Type B pancreatic cell (in vitro differentiated cells): ENCODE measurements at regions not wholly inside any gene's neighbourhood (a gene's known extent, or its start where the extent isn't known, plus 50 kb on each side); places are given as distances from the start of the nearest gene placed in this dataset.

ENCODE experiments used
- DNase-seq: peaks from one replicate; pipeline ENCODE4 v3.0.0; 2021; ENCODE audit warnings: mixed read lengths; ENCODE audit not compliant: unreplicated experiment; ENCODE audit errors: extremely low spot score
- H3K27ac Mint-ChIP-seq: 2 replicates; pipeline ENCODE4 v1.8.0; 2021; ENCODE audit warnings: mild to moderate bottlenecking, mixed read lengths
- H3K27me3 Mint-ChIP-seq: 2 replicates; pipeline ENCODE4 v1.8.0; 2021; ENCODE audit warnings: mixed read lengths
- H3K36me3 Mint-ChIP-seq: 2 replicates; pipeline ENCODE4 v1.8.0; 2021; ENCODE audit warnings: mixed read lengths
- H3K4me1 Mint-ChIP-seq: one replicate; pipeline ENCODE4 v1.8.0; 2021; ENCODE audit warnings: mixed read lengths; ENCODE audit not compliant: unreplicated experiment
- H3K4me3 Mint-ChIP-seq: 2 replicates; pipeline ENCODE4 v1.8.0; 2021; ENCODE audit warnings: mild to moderate bottlenecking, mixed read lengths
- H3K9me3 Mint-ChIP-seq: 2 replicates; pipeline ENCODE4 v1.8.0; 2021; ENCODE audit warnings: mixed read lengths
- CTCF ChIP-seq: fragments of 200-600 bp; sonication (generic); conservative IDR thresholded peaks from 2 replicates; pipeline ENCODE4 v1.5.0; 2021; ENCODE audit warnings: antibody characterized with exemption, mild to moderate bottlenecking

GRCh38 chr2:129705085-129705484, 274.4 kb upstream of the RAB6C start:
- Mint-ChIP-seq H3K4me3 (no peak overlapping the region), H3K27ac (no peak overlapping the region), H3K4me1 (peaks cover 4% of the 10 kb centered on the region), H3K9me3 (no peaks in the 10 kb centered on the region), H3K27me3 (no peaks in the 10 kb centered on the region), H3K36me3 (no peaks in the 10 kb centered on the region)
- no peak for TF ChIP-seq CTCF
- no peak for DNase-seq

- Mint-ChIP-seq H3K4me1 (peaks cover 4% of the 10 kb centered on the region), H3K27me3 (no peaks in the 10 kb centered on the region), H3K27ac (no peak overlapping the region), H3K36me3 (no peaks in the 10 kb centered on the region), H3K4me3 (no peak overlapping the region), H3K9me3 (no peaks in the 10 kb centered on the region)
- no peak for DNase-seq
- TF ChIP-seq CTCF = no peak
These were observed 271.7 kb upstream of the RAB6C start for GRCh38 chr2:129707800-129708199.

GRCh38 chr2:129708221-129708967, 271.1 kb upstream of the RAB6C start:
- Mint-ChIP-seq H3K27me3 (no peaks in the 10 kb centered on the region), H3K27ac (no peak overlapping the region), H3K9me3 (no peaks in the 10 kb centered on the region), H3K4me3 (no peak overlapping the region), H3K36me3 (no peaks in the 10 kb centered on the region), H3K4me1 (peaks cover 4% of the 10 kb centered on the region)
- TF ChIP-seq CTCF = peak; percentile 34
- DNase-seq = no peak

- no peaks in the 10 kb centered on the region for H3K36me3 Mint-ChIP-seq
- no peak overlapping the region for H3K4me3 Mint-ChIP-seq
- no peak for DNase-seq
- H3K27ac Mint-ChIP-seq = no peak overlapping the region
- H3K4me1 Mint-ChIP-seq = peaks cover 4% of the 10 kb centered on the region
- no peak for TF ChIP-seq CTCF
- H3K9me3 Mint-ChIP-seq = no peaks in the 10 kb centered on the region
- no peaks in the 10 kb centered on the region for H3K27me3 Mint-ChIP-seq
These were observed 270.2 kb upstream of the RAB6C start for GRCh38 chr2:129709001-129709955.

- Mint-ChIP-seq H3K4me1 (peaks cover 4% of the 10 kb centered on the region), H3K9me3 (no peaks in the 10 kb centered on the region), H3K36me3 (no peaks in the 10 kb centered on the region), H3K27ac (no peak overlapping the region), H3K4me3 (no peak overlapping the region), H3K27me3 (no peaks in the 10 kb centered on the region)
- TF ChIP-seq CTCF = no peak
- no peak for DNase-seq
These were observed 269.4 kb upstream of the RAB6C start for GRCh38 chr2:129709956-129710598.
